Activated CD4-positive, alpha-beta T cell treated with anti-CD3 and anti-CD28 coated beads, Interleukin-2, amount 10 ng/mL, durations not matched to agents 24 days and 14 days (primary cell): ENCODE measurements at regions not wholly inside any gene's neighbourhood (a gene's known extent, or its start where the extent isn't known, plus 50 kb on each side); places are given as distances from the start of the nearest gene placed in this dataset.
"Not testable (repeated sequence)": the region's sequence is repeated elsewhere in the genome, so short reads cannot be mapped to it uniquely, and the experiment has no call there.

Source experiments
- DNase-seq: peaks from one replicate; pipeline ENCODE4 v3.0.0; 2022
- H3K27ac Mint-ChIP-seq: one replicate; pipeline ENCODE4 v1.8.0; 2022; ENCODE audit warnings: mild to moderate bottlenecking, mixed read lengths
- H3K27me3 Mint-ChIP-seq: one replicate; pipeline ENCODE4 v1.8.0; 2022; ENCODE audit warnings: mixed read lengths
- H3K36me3 Mint-ChIP-seq: one replicate; pipeline ENCODE4 v1.8.0; 2022; ENCODE audit warnings: low read depth, mild to moderate bottlenecking, mixed read lengths
- H3K4me1 Mint-ChIP-seq: one replicate; pipeline ENCODE4 v1.8.0; 2021; ENCODE audit warnings: mixed read lengths
- H3K4me3 Mint-ChIP-seq: one replicate; pipeline ENCODE4 v1.8.0; 2022; ENCODE audit warnings: mild to moderate bottlenecking, moderate library complexity, mixed read lengths
- H3K9me3 Mint-ChIP-seq: one replicate; pipeline ENCODE4 v1.8.0; 2021; ENCODE audit warnings: mixed read lengths
- intact Hi-C: fragments of 100-400 bp; cut with micrococcal nuclease; formaldehyde crosslinking; loops from one replicate; pipeline ENCODE4 v1.15.1; 2023

DNA sequence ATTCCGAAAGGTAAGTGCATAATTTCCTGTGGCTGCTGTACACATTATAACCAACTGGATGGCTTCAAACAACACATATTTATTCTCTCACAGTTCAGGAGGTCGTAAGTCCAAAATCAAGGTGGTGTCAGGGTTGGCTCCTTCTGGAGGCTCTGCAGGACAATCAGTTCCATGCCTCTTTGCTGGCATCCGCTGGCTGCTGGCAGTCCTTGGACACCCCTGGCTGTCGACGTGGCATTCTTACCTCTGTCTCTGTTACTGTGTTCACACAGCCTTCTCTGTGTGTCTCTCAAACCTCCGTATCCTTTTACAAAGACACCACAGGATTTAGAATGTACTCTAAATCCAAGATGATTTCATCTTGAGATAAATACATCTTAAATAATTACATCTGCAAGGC lies 398.8 kb upstream of the ATP10A start:
- no peak for DNase-seq
- Mint-ChIP-seq H3K36me3 (no peaks in the 10 kb centered on the region), H3K27ac (no peak overlapping the region), H3K27me3 (no peaks in the 10 kb centered on the region), H3K4me1 (no peaks in the 10 kb centered on the region), H3K4me3 (no peak overlapping the region), H3K9me3 (no peaks in the 10 kb centered on the region)
- intact Hi-C loops: no loop called here

DNA sequence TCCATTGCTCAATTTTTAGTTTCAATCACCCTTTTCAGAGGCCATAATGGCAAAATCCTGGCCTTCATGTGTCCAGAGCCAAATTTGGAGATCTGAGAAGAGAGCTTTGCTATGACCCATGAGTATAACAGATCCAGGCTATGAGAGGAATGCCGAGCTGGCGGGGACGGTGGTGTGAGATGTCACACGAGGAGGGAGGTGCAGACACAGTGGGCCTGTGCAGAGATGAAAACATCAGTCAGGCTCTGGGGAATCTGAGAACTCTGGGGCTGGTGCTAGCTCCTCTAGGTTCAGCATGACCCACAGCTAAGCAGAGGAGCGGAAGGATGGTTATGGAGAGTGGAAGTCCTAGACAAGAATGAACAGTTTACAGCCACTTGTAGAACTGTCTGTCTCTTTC lies 398.3 kb upstream of the ATP10A start:
- H3K27ac Mint-ChIP-seq: no peak overlapping the region
- no peaks in the 10 kb centered on the region for H3K27me3 Mint-ChIP-seq
- no peaks in the 10 kb centered on the region for H3K9me3 Mint-ChIP-seq
- DNase-seq: no peak
- intact Hi-C loops: no loop called here
- no peak overlapping the region for H3K4me3 Mint-ChIP-seq
- no peaks in the 10 kb centered on the region for H3K4me1 Mint-ChIP-seq
- no peaks in the 10 kb centered on the region for H3K36me3 Mint-ChIP-seq

DNA sequence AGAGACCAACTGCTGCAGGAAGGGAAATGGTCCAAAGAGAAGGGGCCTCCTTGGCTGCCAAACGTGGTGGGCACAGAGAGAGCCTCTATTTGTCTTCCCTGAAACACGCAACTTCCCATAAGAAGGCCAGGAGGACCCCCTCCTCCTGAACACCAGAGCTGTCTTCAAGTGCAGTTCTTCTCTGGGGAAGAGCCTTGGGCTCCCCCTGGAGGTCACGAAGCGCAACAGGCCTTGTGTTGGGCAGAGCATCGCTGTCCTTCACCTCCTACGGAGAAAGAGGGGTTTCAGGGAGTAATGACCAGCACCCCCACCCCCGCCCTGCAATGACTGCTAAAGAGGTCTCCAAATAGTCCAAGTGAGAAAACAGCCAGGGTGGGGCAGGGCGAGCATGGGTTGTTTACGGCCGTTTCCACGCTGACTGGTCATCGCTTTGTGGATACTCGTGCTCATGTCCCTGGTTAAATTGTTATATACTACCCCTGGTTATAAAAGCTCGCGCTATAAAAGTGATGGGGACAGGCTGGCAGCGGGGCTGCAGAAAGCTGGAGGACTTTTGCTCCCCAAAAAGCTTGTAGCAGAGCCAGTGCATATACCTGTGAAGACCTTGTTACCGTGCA lies 397.5 kb upstream of the ATP10A start:
- H3K4me1 Mint-ChIP-seq: no peaks in the 10 kb centered on the region
- no peak overlapping the region for H3K4me3 Mint-ChIP-seq
- intact Hi-C loops: no loop called here
- no peaks in the 10 kb centered on the region for H3K27me3 Mint-ChIP-seq
- H3K27ac Mint-ChIP-seq: no peak overlapping the region
- H3K9me3 Mint-ChIP-seq: no peaks in the 10 kb centered on the region
- DNase-seq: peak; percentile 68
- no peaks in the 10 kb centered on the region for H3K36me3 Mint-ChIP-seq

DNA sequence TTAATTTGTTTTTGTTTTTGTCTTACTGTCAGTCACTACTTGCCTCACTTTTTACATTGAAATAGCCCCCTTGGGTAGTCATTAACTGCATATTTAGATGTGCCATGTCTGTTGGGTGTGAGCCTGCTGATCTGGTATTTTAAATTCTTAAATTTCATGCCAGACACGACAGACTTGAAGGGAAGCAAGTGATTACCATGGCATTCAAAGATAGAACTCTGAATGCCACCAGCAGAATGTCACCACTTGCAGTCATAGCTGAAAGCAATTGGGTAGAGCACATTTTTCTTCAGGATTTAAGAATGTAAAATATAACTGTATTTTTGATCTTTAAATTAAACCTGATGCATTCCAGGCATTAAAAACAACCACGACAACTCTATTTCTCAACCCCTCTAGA lies 396.5 kb upstream of the ATP10A start:
- Mint-ChIP-seq H3K27me3 (no peaks in the 10 kb centered on the region), H3K27ac (no peak overlapping the region), H3K4me1 (no peaks in the 10 kb centered on the region), H3K9me3 (no peaks in the 10 kb centered on the region), H3K36me3 (no peaks in the 10 kb centered on the region), H3K4me3 (no peak overlapping the region)
- intact Hi-C loops: no loop called here
- DNase-seq: no peak

DNA sequence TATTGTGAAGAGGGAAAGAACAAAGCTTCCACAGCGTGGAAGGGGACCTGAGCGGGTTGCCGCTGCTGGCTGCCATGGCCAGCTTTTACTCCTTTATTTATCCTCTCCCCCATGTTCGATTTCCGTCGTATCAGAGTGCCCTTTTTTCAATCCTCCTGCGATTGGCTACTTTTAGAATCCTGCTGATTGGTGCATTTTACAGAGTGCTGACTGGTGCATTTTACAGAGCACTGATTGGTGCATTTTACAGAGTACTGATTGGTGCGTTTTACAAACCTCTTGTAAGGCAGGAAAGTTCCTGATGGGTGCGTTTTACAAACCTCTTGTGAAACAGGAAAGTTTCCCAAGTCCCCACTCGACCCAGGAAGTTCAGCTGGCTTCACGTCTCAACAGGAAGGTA lies 381.7 kb upstream of the ATP10A start:
- H3K36me3 Mint-ChIP-seq, H3K27ac Mint-ChIP-seq, DNase-seq, H3K4me1 Mint-ChIP-seq, H3K4me3 Mint-ChIP-seq, H3K27me3 Mint-ChIP-seq, intact Hi-C loops, H3K9me3 Mint-ChIP-seq: not testable (repeated sequence)

DNA sequence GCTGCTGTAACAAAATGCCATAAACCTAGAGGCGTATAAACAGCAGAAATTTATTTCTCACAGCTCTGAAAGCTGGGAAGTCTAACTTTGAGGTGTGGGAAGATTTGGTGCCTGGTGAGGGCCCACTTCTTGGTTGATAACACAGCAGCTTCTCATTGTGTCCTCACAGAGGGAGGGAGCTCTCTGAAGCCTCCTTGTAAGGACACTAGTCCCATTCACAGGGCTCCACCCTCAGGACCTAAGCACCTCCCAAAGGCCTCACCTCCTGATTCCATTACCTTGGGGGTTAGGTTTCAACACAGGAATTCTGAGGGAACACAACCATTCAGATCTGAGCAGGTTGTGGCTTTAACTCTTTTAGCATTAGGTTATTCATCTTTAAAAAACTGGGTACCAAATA lies 380.3 kb upstream of the ATP10A start:
- Mint-ChIP-seq H3K9me3 (peaks cover 4% of the 10 kb centered on the region), H3K27me3 (no peaks in the 10 kb centered on the region)

DNA sequence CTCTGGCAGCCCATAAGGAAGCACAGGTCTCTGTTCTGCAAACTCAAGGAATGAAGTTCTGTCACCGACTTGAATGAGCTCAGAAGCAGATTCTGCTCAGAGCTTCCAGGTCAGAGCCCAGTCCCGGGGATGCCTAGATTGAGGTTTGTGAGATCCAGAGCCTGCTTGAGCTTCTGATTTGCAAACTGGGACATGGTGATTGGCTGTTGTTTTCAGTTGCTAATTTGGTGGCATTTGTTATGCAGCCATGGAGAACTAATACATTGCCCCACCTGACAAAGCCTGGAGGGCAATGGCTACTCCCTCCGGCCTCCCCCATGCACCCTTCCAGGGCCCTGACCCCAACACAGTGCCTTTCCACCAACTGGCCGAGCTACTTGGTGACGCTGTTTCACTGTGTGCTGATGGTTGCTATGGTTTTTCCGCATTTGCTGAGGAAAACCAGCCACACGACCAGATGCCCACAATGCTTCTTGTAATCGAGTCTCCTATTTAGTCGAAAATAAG lies 379.5 kb upstream of the ATP10A start:
- intact Hi-C loops: no loop called here
- H3K4me1 Mint-ChIP-seq: no peaks in the 10 kb centered on the region
- H3K9me3 Mint-ChIP-seq: peaks cover 4% of the 10 kb centered on the region
- no peak for DNase-seq
- no peak overlapping the region for H3K4me3 Mint-ChIP-seq
- H3K36me3 Mint-ChIP-seq: no peaks in the 10 kb centered on the region
- no peaks in the 10 kb centered on the region for H3K27me3 Mint-ChIP-seq
- no peak overlapping the region for H3K27ac Mint-ChIP-seq

More for the DNA sequence above, 380.3 kb upstream of the ATP10A start:
- intact Hi-C loops: no loop called here
- DNase-seq: no peak
- H3K4me3 Mint-ChIP-seq: no peak overlapping the region
- H3K27ac Mint-ChIP-seq: no peak overlapping the region
- no peaks in the 10 kb centered on the region for H3K36me3 Mint-ChIP-seq
- H3K4me1 Mint-ChIP-seq: no peaks in the 10 kb centered on the region

DNA sequence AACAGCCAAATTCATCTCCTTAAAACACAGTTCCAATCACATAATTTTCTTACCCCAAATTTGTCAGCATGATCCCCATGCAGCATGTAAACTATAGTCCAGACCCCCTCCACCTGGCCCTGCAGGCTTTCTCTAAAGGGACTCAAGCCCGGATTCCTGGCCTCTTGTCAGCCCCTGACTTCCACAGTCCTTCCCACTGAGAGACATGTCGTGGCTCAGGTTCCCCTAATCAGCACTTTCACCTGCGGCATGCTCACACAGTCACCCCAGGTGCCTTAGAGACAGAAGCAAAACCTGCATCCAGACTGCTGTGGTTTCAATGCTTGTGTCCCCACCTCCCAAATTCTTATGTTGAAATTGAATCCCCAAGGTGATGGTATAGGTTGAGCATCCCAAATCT lies 372.7 kb upstream of the ATP10A start:
- peak; percentile 31 for DNase-seq
- intact Hi-C loops: no loop called here
- Mint-ChIP-seq H3K4me1 (no peaks in the 10 kb centered on the region), H3K27me3 (no peaks in the 10 kb centered on the region), H3K4me3 (no peak overlapping the region), H3K9me3 (no peaks in the 10 kb centered on the region), H3K27ac (no peak overlapping the region), H3K36me3 (no peaks in the 10 kb centered on the region)

DNA sequence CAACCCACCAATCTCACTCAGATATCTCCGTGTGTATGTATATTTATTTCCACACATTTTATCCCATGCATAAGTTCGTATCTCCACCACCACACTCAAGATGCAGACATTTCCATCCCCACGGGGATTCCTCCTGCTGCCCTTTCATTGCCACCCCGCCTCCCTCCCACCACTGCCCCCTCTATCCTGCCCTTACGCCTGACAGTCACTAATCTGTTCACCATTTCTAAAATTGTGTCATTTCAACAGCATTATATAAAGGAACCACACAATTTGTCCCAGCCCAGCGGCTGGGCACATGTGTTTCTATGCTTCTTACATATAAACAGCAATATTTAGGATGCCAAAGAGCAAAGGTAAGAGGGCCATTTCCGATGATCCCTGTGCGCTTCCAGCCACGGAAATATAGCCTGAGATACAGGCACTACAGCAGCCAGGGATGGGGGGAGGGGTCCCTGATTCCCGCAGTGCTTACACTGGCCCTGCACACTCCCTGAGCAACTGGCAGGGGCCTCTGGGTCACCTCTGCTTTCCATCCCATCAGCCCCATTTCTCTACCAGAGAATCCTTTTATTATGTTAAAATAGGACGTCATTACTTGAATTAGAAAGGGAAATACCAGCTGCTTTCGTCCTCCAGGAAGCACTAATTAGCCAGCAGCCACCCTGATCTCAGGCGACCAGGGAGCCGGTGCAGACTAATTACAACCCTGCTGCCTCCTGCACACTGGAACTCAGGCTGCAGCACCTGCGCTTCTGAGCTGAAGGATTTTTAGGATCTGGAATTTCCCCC lies 372.0 kb upstream of the ATP10A start:
- H3K4me3 Mint-ChIP-seq: no peak overlapping the region
- H3K9me3 Mint-ChIP-seq: no peaks in the 10 kb centered on the region
- intact Hi-C loops: no loop called here
- no peak overlapping the region for H3K27ac Mint-ChIP-seq
- DNase-seq: peak; percentile 11
- no peaks in the 10 kb centered on the region for H3K27me3 Mint-ChIP-seq
- no peaks in the 10 kb centered on the region for H3K36me3 Mint-ChIP-seq
- no peaks in the 10 kb centered on the region for H3K4me1 Mint-ChIP-seq

DNA sequence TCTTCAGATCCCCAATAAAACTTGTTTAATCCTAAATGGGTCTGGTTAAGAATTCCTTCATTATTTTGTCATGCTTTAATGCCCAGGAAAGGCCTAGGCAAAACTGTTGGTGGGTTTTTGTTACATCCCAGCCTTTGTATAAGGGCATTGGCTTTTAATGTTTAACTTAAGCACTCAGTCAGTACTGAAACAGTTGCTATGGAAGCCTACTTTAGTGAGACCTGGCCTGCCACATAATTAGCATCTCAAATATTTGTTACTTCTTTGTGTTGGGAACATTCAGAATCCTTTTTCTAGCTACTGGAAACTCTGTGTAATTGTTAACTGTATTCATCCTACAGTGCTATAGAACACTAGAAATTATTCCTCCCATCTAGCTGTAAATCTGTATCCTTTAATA lies 369.6 kb upstream of the ATP10A start:
- Mint-ChIP-seq H3K27me3 (no peaks in the 10 kb centered on the region), H3K4me3 (no peak overlapping the region), H3K36me3 (no peaks in the 10 kb centered on the region), H3K4me1 (no peaks in the 10 kb centered on the region), H3K9me3 (no peaks in the 10 kb centered on the region), H3K27ac (no peak overlapping the region)
- intact Hi-C loops: no loop called here
- DNase-seq: peak; percentile 28

DNA sequence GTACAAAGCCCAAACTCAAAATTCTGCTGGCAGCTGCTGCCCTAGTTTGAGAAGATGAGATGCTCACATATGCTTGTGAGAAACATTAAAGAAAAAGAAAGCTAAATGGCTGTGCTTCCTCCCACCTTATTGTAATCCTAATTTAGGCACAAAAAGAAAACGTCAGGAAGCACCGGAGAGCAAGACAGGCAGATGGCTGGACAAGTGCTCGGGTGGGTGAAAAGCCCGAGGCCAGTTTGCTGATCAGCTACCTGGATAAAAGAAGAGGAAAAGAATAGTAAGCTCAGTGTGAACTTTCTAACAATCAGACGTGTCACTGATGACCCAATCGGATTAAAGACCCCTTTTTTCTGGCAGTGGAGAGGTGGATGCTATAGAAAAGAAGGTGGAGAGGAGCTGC lies 368.0 kb upstream of the ATP10A start:
- Mint-ChIP-seq H3K27me3 (no peaks in the 10 kb centered on the region), H3K4me3 (no peak overlapping the region), H3K9me3 (no peaks in the 10 kb centered on the region), H3K27ac (no peak overlapping the region), H3K36me3 (no peaks in the 10 kb centered on the region), H3K4me1 (no peaks in the 10 kb centered on the region)
- intact Hi-C loops: no loop called here
- DNase-seq: no peak

DNA sequence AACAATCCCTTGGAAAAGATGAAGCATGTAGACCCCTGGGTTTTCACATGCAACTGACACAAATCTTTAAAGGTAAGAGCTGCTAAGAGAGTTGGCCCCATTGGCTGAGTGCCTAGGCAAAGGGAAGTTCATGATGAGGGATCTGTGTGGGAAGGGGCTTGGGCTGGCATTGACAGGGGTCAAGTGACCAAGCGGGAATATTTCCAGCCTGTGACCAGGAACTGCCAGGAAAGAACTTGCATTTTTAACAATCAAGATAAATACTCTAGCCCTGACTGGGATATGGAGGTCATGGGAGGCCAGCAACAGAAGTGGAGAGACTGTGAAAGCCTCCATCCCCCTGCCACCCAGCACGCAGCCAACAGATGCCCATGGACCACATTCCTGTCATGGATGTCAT lies 361.1 kb upstream of the ATP10A start:
- no peak for DNase-seq
- intact Hi-C loops: no loop called here
- H3K9me3 Mint-ChIP-seq: no peaks in the 10 kb centered on the region
- H3K4me3 Mint-ChIP-seq: no peak overlapping the region
- no peak overlapping the region for H3K27ac Mint-ChIP-seq
- H3K4me1 Mint-ChIP-seq: no peaks in the 10 kb centered on the region
- H3K36me3 Mint-ChIP-seq: no peaks in the 10 kb centered on the region
- no peaks in the 10 kb centered on the region for H3K27me3 Mint-ChIP-seq

DNA sequence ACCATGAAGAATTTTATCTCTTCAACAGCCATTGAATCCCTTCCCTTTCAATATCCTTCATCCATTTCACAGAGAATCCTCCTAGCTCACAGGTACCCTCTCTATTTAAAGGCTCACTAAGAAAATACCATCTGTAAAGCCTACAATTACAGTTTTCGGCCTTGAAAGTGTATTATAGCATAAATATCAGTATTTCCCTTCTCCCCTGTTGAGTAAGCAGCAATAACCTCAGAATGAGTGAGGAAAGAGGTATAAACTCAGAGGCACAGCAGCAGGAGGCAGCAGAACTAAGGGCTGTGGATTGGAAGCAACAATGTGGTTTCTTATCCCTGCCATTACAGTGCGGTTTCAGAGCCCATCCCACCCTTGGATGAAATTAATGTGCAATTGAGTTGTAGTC lies 360.6 kb upstream of the ATP10A start:
- H3K4me1 Mint-ChIP-seq: no peaks in the 10 kb centered on the region
- DNase-seq: no peak
- intact Hi-C loops: no loop called here
- H3K27me3 Mint-ChIP-seq: no peaks in the 10 kb centered on the region
- H3K4me3 Mint-ChIP-seq: no peak overlapping the region
- no peaks in the 10 kb centered on the region for H3K9me3 Mint-ChIP-seq
- H3K36me3 Mint-ChIP-seq: no peaks in the 10 kb centered on the region
- no peak overlapping the region for H3K27ac Mint-ChIP-seq

DNA sequence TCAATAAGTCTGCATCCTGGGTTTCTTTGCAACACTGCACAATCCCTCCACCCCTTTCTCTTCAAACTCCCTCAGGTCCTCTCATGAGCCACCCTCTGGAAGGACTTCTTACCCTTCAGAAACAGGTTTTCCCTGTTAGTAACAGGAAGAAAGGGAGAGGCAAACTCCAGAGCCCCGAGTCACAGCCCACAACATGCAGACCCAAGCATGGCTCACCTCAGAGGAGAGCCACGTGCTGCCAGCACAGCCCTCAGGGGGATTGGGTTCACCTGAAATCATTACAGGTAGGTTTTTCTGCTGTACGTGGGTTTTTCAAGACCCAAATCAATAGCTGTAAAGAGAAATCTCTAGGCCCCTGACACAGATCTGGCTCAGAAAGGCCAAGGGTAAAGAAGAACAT lies 359.7 kb upstream of the ATP10A start:
- Mint-ChIP-seq H3K9me3 (no peaks in the 10 kb centered on the region), H3K4me1 (no peaks in the 10 kb centered on the region), H3K27ac (no peak overlapping the region), H3K36me3 (no peaks in the 10 kb centered on the region), H3K27me3 (no peaks in the 10 kb centered on the region), H3K4me3 (no peak overlapping the region)
- no peak for DNase-seq
- intact Hi-C loops: no loop called here

DNA sequence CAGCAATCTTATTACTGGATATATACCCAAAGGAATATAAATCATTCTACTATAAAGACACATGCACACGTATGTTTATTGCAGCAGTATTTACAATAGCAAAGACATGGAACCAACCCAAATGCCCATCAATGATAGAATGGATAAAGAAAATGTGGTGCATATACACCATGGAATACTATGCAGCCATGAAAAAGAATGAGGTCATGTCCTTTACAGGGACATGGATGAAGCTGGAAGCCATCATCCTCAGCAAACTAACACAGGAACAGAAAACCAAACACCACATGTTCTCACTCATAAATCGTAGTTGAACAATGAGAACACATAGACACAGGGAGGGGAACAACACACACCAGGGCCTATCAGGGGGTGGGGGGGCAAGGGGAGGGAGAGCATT lies 353.9 kb upstream of the ATP10A start:
- H3K9me3 Mint-ChIP-seq, H3K36me3 Mint-ChIP-seq, intact Hi-C loops, DNase-seq, H3K4me1 Mint-ChIP-seq, H3K27ac Mint-ChIP-seq, H3K4me3 Mint-ChIP-seq, H3K27me3 Mint-ChIP-seq: not testable (repeated sequence)
